Effector CD8-positive, alpha-beta T cell (primary cell): ENCODE measurements at regions not wholly inside any gene's neighbourhood (a gene's known extent, or its start where the extent isn't known, plus 50 kb on each side); places are given as distances from the start of the nearest gene placed in this dataset.
"Not testable (repeated sequence)": the region's sequence is repeated elsewhere in the genome, so short reads cannot be mapped to it uniquely, and the experiment has no call there.

ENCODE experiments used
- DNase-seq: peaks from one replicate; lab custom pipeline; 2025; lab: John Stamatoyannopoulos, UW

- not testable (repeated sequence) for DNase-seq
Observed at GRCh38 chr1:224029286-224030025, 84.5 kb upstream of the FBXO28 start.

GRCh38 chr1:224028802-224029201 lies 85.1 kb upstream of the FBXO28 start:
- DNase-seq = not testable (repeated sequence)

GRCh38 chr1:224023122-224023521 lies 90.8 kb upstream of the FBXO28 start:
- not testable (repeated sequence) for DNase-seq

GRCh38 chr1:224022249-224022970 lies 91.5 kb upstream of the FBXO28 start:
- not testable (repeated sequence) for DNase-seq

- DNase-seq = not testable (repeated sequence)
Observed at GRCh38 chr1:224019866-224020265, 94.0 kb upstream of the FBXO28 start.

- DNase-seq = not testable (repeated sequence)
Observed at GRCh38 chr1:224015782-224016181, 98.1 kb upstream of the FBXO28 start.

GRCh38 chr1:224014330-224014649 lies 99.6 kb upstream of the FBXO28 start:
- DNase-seq = no peak

- not testable (repeated sequence) for DNase-seq
Observed at GRCh38 chr1:224013626-224014329, 100.1 kb upstream of the FBXO28 start.

- DNase-seq = not testable (repeated sequence)
Observed at GRCh38 chr1:224012807-224013434, 101.0 kb upstream of the FBXO28 start.

GRCh38 chr1:224012162-224012561 lies 101.7 kb upstream of the FBXO28 start:
- DNase-seq = not testable (repeated sequence)

- DNase-seq = not testable (repeated sequence)
Observed at GRCh38 chr1:224011751-224012150, 102.2 kb upstream of the FBXO28 start.

GRCh38 chr1:224011153-224011552 lies 102.8 kb upstream of the FBXO28 start:
- DNase-seq = not testable (repeated sequence)

- DNase-seq = not testable (repeated sequence)
Observed at GRCh38 chr1:224005973-224006372, 107.9 kb upstream of the FBXO28 start.

GRCh38 chr1:224004552-224005315 lies 109.2 kb upstream of the FBXO28 start:
- DNase-seq = peak; percentile 35

GRCh38 chr1:224003896-224004295 lies 110.0 kb upstream of the FBXO28 start:
- not testable (repeated sequence) for DNase-seq

GRCh38 chr1:224001757-224002156 lies 112.2 kb upstream of the FBXO28 start:
- DNase-seq = not testable (repeated sequence)

GRCh38 chr1:223999761-224000160 lies 114.2 kb upstream of the FBXO28 start:
- DNase-seq = not testable (repeated sequence)

GRCh38 chr1:223998676-223999455 lies 115.0 kb upstream of the FBXO28 start:
- not testable (repeated sequence) for DNase-seq

- not testable (repeated sequence) for DNase-seq
Observed at GRCh38 chr1:223996376-223996775, 117.5 kb upstream of the FBXO28 start.

GRCh38 chr1:223992456-223993246 lies 121.3 kb upstream of the FBXO28 start:
- DNase-seq = peak; percentile 100
